ENCODE measurements at regions not wholly inside any gene's neighbourhood (a gene's known extent, or its start where the extent isn't known, plus 50 kb on each side); places are given as distances from the start of the nearest gene placed in this dataset.

DNA sequence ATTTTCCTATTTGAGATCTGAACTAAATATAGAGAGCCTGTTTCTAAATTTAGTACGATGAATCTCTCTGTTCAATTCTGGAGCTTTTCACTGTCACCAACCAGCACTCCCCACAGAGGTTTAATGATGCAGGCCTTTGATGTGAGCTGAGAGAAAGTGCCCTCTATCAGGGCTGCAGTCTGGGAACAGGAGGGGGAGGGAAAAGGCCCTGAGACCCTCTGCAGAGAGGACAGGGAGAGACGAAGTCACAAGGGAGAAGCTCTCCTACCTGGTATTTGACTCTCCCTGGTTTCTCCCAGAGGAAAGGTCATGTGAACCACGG is 206.8 kb upstream of the SOX1 start:
- SMC1A ChIA-PET (ENCODE audit: uncharacterized antibody, unreplicated experiment): no interaction called here
- Histone ChIP-seq H3K4me3 (no peak overlapping the region), H3K36me3 (ENCODE audit: control insufficient read depth in 2 of 2, insufficient read depth in 2 of 2, low read length in 1 of 2) (no peaks in the 10 kb centered on the region), H3K4me2 (ENCODE audit: control insufficient read depth, insufficient read depth) (no peak overlapping the region), H2AFZ (ENCODE audit: control insufficient read depth, low read depth, low read length) (no peak overlapping the region), H3K9ac (ENCODE audit: control insufficient read depth, insufficient read depth, low read length) (no peak overlapping the region), H4K20me1 (ENCODE audit: control insufficient read depth, insufficient read depth) (no peaks in the 10 kb centered on the region), H3K4me1 (ENCODE audit: control insufficient read depth, insufficient read depth, low read length) (no peaks in the 10 kb centered on the region), H3K27ac (ENCODE audit: control insufficient read depth, insufficient read depth) (no peak overlapping the region), H3K27me3 (replicated peaks in 1 of 2; ENCODE audit: control insufficient read depth in 2 of 2, insufficient read depth in 2 of 2, low read length in 1 of 2) (no peaks in the 10 kb centered on the region), H3K79me2 (ENCODE audit: control insufficient read depth, insufficient read depth, low read length) (no peaks in the 10 kb centered on the region), H3K9me3 (replicated peaks; ENCODE audit: control insufficient read depth, insufficient read depth, low read length) (no peaks in the 10 kb centered on the region; the same call in 2 of the 3 replicates)
- DNase-seq (ENCODE audit: low read depth, low spot score): no peak
- BruUV-seq (replicated peaks): no TSS peak
- POLR2A ChIA-PET: no interaction called here
- CTCF ChIA-PET: no interaction called here
- no peak for ATAC-seq
- RAD21 ChIA-PET (ENCODE audit: unreplicated experiment): no interaction called here
- TF ChIP-seq CHD1 (IDR thresholded peaks at IDR 0.05; ENCODE audit: low read depth, low read length) (no peak), JUNB (IDR thresholded peaks at IDR 0.05) (no peak), MEF2B (IDR thresholded peaks at IDR 0.05; ENCODE audit: partially characterized antibody, poor library complexity, severe bottlenecking) (no peak), RCOR1 (conservative IDR thresholded peaks at IDR 0.05; ENCODE audit: low read depth, low read length) (no peak), EZH2 (IDR thresholded peaks at IDR 0.05; ENCODE audit: borderline replicate concordance, control insufficient read depth, low read depth, low read length) (no peak), FOXK2 (IDR thresholded peaks at IDR 0.05) (no peak), RAD21 (IDR thresholded peaks at IDR 0.05; ENCODE audit: insufficient read depth, low read depth, low read length) (no peak), ZNF217 (IDR thresholded peaks at IDR 0.05) (no peak), RELA (IDR thresholded peaks at IDR 0.05; ENCODE audit: borderline replicate concordance, partially characterized antibody) (no peak), MXI1 (IDR thresholded peaks at IDR 0.05; ENCODE audit: low read depth, low read length) (no peak), SMAD5 (IDR thresholded peaks at IDR 0.05; ENCODE audit: low read depth) (no peak), ZNF274 (IDR thresholded peaks at IDR 0.05; ENCODE audit: insufficient read depth, insufficient read length) (no peak), CHD4 (IDR thresholded peaks at IDR 0.05) (no peak)
- TF ChIP-seq, protein P1, sequence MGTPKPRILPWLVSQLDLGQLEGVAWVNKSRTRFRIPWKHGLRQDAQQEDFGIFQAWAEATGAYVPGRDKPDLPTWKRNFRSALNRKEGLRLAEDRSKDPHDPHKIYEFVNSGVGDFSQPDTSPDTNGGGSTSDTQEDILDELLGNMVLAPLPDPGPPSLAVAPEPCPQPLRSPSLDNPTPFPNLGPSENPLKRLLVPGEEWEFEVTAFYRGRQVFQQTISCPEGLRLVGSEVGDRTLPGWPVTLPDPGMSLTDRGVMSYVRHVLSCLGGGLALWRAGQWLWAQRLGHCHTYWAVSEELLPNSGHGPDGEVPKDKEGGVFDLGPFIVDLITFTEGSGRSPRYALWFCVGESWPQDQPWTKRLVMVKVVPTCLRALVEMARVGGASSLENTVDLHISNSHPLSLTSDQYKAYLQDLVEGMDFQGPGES (IDR thresholded peaks at IDR 0.05): no peak
- TF ChIP-seq, protein P2, sequence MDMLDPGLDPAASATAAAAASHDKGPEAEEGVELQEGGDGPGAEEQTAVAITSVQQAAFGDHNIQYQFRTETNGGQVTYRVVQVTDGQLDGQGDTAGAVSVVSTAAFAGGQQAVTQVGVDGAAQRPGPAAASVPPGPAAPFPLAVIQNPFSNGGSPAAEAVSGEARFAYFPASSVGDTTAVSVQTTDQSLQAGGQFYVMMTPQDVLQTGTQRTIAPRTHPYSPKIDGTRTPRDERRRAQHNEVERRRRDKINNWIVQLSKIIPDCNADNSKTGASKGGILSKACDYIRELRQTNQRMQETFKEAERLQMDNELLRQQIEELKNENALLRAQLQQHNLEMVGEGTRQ (IDR thresholded peaks at IDR 0.05; ENCODE audit: borderline replicate concordance, low read depth, low read length): no peak
- TF ChIP-seq, protein P3, sequence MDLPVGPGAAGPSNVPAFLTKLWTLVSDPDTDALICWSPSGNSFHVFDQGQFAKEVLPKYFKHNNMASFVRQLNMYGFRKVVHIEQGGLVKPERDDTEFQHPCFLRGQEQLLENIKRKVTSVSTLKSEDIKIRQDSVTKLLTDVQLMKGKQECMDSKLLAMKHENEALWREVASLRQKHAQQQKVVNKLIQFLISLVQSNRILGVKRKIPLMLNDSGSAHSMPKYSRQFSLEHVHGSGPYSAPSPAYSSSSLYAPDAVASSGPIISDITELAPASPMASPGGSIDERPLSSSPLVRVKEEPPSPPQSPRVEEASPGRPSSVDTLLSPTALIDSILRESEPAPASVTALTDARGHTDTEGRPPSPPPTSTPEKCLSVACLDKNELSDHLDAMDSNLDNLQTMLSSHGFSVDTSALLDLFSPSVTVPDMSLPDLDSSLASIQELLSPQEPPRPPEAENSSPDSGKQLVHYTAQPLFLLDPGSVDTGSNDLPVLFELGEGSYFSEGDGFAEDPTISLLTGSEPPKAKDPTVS (IDR thresholded peaks at IDR 0.05; ENCODE audit: low read depth, low read length): no peak
- TF ChIP-seq, protein P4, sequence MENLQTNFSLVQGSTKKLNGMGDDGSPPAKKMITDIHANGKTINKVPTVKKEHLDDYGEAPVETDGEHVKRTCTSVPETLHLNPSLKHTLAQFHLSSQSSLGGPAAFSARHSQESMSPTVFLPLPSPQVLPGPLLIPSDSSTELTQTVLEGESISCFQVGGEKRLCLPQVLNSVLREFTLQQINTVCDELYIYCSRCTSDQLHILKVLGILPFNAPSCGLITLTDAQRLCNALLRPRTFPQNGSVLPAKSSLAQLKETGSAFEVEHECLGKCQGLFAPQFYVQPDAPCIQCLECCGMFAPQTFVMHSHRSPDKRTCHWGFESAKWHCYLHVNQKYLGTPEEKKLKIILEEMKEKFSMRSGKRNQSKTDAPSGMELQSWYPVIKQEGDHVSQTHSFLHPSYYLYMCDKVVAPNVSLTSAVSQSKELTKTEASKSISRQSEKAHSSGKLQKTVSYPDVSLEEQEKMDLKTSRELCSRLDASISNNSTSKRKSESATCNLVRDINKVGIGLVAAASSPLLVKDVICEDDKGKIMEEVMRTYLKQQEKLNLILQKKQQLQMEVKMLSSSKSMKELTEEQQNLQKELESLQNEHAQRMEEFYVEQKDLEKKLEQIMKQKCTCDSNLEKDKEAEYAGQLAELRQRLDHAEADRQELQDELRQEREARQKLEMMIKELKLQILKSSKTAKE (IDR thresholded peaks at IDR 0.05; ENCODE audit: low read depth, poor library complexity, severe bottlenecking): no peak
- TF ChIP-seq, protein P5, sequence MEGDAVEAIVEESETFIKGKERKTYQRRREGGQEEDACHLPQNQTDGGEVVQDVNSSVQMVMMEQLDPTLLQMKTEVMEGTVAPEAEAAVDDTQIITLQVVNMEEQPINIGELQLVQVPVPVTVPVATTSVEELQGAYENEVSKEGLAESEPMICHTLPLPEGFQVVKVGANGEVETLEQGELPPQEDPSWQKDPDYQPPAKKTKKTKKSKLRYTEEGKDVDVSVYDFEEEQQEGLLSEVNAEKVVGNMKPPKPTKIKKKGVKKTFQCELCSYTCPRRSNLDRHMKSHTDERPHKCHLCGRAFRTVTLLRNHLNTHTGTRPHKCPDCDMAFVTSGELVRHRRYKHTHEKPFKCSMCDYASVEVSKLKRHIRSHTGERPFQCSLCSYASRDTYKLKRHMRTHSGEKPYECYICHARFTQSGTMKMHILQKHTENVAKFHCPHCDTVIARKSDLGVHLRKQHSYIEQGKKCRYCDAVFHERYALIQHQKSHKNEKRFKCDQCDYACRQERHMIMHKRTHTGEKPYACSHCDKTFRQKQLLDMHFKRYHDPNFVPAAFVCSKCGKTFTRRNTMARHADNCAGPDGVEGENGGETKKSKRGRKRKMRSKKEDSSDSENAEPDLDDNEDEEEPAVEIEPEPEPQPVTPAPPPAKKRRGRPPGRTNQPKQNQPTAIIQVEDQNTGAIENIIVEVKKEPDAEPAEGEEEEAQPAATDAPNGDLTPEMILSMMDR (IDR thresholded peaks at IDR 0.05 in 2 of 3, conservative IDR thresholded peaks at IDR 0.05 in 1 of 3; ENCODE audit: control insufficient read depth in 2 of 3, extremely low read depth in 1 of 3, insufficient read depth in 1 of 3, low read depth in 3 of 3, low read length in 3 of 3): no peak
- intact Hi-C loops (cut with micrococcal nuclease; ENCODE audit: unreplicated experiment) (no loop called here), in situ Hi-C loops (cut with MboI) (no loop called here)
- no peak for FAIRE-seq
- WGBS (ENCODE audit: insufficient coverage, insufficient replicate concordance, low lambda C conversion rate, missing lambda C conversion rate): 5% methylated on average over 3 of the region's 3 CpGs

All from GM12878 (cell line).